HG03439 (cell line): ENCODE measurements at regions not wholly inside any gene's neighbourhood (a gene's known extent, or its start where the extent isn't known, plus 50 kb on each side); places are given as distances from the start of the nearest gene placed in this dataset.
"Not testable (repeated sequence)": the region's sequence is repeated elsewhere in the genome, so short reads cannot be mapped to it uniquely, and the experiment has no call there.

Experiments used
- ATAC-seq: cut with Tn5 transposase; IDR thresholded peaks from one replicate; pipeline ENCODE4 v1.9.1; 2021; ENCODE audit warnings: mild to moderate bottlenecking, moderate library complexity; ENCODE audit not compliant: unreplicated experiment

- peak; percentile 79 for ATAC-seq
These were observed 186.8 kb downstream of the TMA16 start for GRCh38 chr4:163681208-163681821.

- ATAC-seq = no peak
These were observed 194.4 kb downstream of the TMA16 start for GRCh38 chr4:163688856-163689255.

- no peak for ATAC-seq
These were observed 198.7 kb downstream of the TMA16 start for GRCh38 chr4:163693211-163693610.

GRCh38 chr4:163693776-163694175, 199.3 kb downstream of the TMA16 start:
- no peak for ATAC-seq

GRCh38 chr4:163694385-163694784, 199.9 kb downstream of the TMA16 start:
- no peak for ATAC-seq

DNA sequence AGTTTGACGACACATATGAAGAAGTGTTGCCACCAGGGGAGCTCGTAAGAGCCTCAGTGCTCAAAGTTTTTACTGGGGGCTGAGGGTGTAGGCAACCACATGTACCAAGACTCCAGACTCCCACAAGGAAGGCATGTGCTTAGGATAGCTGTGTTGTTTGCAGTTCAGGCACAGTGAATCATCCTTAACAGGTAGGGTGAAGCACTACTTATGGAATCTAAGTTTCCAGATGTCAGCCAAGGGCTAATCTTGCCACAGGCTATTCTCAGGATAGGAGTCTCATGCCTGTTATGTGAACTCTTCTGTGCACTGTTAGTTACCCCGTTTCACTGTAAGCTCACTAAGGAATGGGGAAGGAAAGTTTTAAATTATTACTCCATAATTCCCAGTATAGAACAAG, 202.6 kb downstream of the TMA16 start:
- ATAC-seq = no peak

GRCh38 chr4:163700383-163700782, 205.9 kb downstream of the TMA16 start:
- ATAC-seq = not testable (repeated sequence)

- peak; percentile 94 for ATAC-seq
These were observed 207.4 kb downstream of the TMA16 start for GRCh38 chr4:163701916-163702315.

DNA sequence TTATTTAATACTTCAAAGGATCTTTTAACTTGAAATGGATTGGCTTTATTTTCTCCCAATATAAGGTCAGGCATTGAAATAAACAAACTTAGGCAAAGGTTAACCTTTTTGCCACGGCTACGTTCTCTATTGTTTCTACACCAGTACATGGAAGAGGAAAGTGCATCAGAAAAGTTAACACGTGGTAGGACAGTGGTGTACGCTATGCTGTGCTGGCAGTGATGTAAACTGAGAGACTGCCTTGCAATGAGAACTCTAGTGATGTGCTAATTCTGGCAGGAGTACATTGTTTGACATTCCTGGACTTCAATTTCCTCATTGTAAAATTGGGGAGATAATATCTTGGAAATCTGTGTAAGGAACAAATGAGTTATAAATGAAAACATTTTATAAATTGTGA, 208.2 kb downstream of the TMA16 start:
- no peak for ATAC-seq

GRCh38 chr4:163703251-163703650, 208.8 kb downstream of the TMA16 start:
- ATAC-seq = no peak

GRCh38 chr4:163707873-163708272, 213.4 kb downstream of the TMA16 start:
- no peak for ATAC-seq

GRCh38 chr4:163709601-163710000, 215.1 kb downstream of the TMA16 start:
- ATAC-seq = no peak

DNA sequence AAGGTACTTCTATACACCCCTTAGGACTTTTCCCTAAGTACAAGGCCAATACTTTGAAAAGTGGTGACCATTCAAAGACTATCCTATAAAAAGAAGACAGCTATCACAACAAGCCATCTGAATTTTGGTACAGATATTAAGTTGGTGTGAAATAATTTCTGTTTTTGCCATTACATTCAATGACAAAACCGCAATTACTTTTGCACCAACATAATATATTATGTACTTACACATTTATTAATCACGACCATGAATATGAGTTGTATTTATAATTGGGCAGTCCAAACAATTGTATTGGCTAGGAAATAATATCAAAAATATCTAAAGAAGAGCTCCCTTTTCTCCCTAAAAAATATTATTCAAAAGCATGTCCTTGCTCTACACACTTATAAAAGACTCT, 215.7 kb downstream of the TMA16 start:
- no peak for ATAC-seq

- not testable (repeated sequence) for ATAC-seq
These were observed 230.0 kb downstream of the TMA16 start for GRCh38 chr4:163724495-163724894.

- ATAC-seq = no peak
These were observed 232.2 kb downstream of the TMA16 start for GRCh38 chr4:163726641-163727040.

DNA sequence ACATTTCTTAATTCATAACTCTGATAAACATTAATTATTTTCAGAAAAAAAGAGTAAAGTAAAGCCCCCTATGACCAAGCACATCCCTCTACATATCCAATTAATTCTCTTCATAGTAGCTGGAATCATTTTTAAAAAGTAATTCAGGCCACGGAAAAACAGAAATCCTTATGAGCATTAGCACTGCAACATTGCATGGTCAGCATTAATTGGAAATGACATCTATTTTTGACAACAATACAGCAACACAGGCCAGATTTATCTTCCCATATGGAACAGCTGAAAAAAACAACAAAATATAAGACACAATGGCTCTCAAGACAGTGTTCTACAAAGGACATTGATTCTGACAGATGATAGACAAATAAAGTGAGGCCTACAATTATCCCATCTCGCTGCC, 236.6 kb downstream of the TMA16 start:
- no peak for ATAC-seq

DNA sequence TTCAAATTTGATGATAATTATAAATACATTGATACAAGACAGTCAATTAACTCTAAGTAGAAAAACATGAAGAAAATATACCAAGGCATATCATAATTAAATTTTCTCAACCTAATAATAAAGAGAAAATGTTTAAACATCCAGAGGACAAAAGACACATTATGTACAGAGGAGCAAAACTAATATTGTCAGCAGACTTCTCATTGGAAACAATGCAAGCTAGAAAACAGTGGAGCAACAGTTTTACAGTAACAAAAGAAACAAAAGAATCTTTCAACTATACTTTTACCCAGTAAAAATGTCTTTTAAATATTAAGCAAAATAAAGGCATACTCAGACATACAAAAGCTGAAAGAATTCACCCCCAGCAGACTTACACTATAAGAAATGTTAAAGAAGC, 238.0 kb downstream of the TMA16 start:
- no peak for ATAC-seq

DNA sequence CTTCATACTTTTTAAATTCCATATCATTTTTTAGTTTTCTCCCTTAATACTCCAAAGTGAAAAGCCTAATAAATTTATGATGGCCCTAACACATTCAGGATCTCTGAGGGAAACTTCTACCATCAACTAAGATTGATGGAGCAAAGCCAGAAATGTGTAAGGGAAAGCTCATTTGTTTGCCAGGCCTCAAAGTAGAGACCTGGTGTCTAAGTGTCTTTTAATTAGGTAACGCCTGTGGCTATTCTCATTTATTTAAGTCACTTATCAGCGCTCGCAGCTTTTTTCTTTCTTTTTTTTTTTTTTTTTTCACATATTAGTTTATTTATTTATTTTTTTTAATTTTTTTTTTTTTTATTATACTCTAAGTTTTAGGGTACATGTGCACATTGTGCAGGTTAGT, 242.4 kb downstream of the TMA16 start:
- ATAC-seq = no peak

- not testable (repeated sequence) for ATAC-seq
These were observed 243.4 kb downstream of the TMA16 start for GRCh38 chr4:163737846-163738245.

DNA sequence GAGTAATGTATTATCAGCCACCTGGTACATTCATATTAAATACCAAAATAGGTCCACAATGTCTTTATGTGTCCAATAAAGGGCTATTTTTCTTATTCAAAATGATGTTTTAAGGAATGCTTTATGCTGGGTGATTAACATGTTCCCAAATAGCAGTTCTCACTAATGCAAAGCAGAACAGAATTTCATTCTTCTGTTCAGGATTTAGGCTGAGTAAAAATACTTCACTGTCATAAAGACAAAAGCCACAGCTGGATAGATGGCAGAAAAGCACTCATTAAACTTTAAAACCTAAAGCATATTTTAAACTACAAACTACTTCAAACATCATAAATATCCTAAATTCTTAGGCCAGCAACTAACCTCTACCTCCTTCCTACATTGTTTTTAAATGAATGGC, 244.0 kb downstream of the TMA16 start:
- ATAC-seq = no peak

- ATAC-seq = peak; percentile 95
These were observed 250.4 kb downstream of the TMA16 start for GRCh38 chr4:163744861-163745260.

DNA sequence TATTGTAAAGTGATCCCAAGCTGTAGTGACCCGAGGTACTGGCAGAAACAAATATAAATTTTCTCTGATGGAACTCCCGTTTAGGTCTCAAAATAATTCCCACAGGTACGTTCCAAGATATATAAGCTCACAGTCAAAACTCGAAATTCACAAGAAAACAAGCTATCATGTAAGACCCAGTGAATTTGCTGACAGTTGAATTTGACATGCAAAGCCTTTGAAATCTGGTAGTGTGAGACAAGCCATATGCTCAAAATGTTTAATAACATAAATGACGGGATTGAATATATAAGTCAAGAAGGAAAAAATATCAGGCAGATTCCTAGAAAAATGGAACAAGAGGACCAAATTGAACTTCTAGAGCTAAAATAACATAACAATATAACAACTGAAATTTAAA, 252.8 kb downstream of the TMA16 start:
- no peak for ATAC-seq

- no peak for ATAC-seq
These were observed 253.4 kb downstream of the TMA16 start for GRCh38 chr4:163747886-163748285.
